ENCODE measurements at regions not wholly inside any gene's neighbourhood (a gene's known extent, or its start where the extent isn't known, plus 50 kb on each side); places are given as distances from the start of the nearest gene placed in this dataset.

- no peak for DNase-seq (ENCODE audit: low read depth)
These were observed 188.4 kb upstream of the VEGFC start for GRCh38 chr4:176981074-176981473.

- no peak for DNase-seq (ENCODE audit: low read depth)
These were observed 188.8 kb upstream of the VEGFC start for GRCh38 chr4:176981551-176981950.

GRCh38 chr4:176988226-176988625 lies 195.5 kb upstream of the VEGFC start:
- no peak for DNase-seq (ENCODE audit: low read depth)

GRCh38 chr4:176989186-176989585 lies 196.5 kb upstream of the VEGFC start:
- no peak for DNase-seq (ENCODE audit: low read depth)

- no peak for DNase-seq (ENCODE audit: low read depth)
These were observed 207.3 kb upstream of the VEGFC start for GRCh38 chr4:176999935-177000543.

- DNase-seq (ENCODE audit: low read depth): no peak
These were observed 208.8 kb upstream of the VEGFC start for GRCh38 chr4:177001271-177002175.

- DNase-seq (ENCODE audit: low read depth): no peak
These were observed 213.0 kb upstream of the VEGFC start for GRCh38 chr4:177005674-177006230.

- DNase-seq (ENCODE audit: low read depth): no peak
These were observed 213.6 kb upstream of the VEGFC start for GRCh38 chr4:177006331-177006730.

GRCh38 chr4:177008071-177008835 lies 215.5 kb upstream of the VEGFC start:
- no peak for DNase-seq (ENCODE audit: low read depth)

GRCh38 chr4:177008836-177009501 lies 216.2 kb upstream of the VEGFC start:
- DNase-seq (ENCODE audit: low read depth): no peak

- no peak for DNase-seq (ENCODE audit: low read depth)
These were observed 217.7 kb upstream of the VEGFC start for GRCh38 chr4:177010418-177010817.

GRCh38 chr4:177012918-177013545 lies 220.3 kb upstream of the VEGFC start:
- no peak for DNase-seq (ENCODE audit: low read depth)

GRCh38 chr4:177016541-177017141 lies 223.9 kb upstream of the VEGFC start:
- no peak for DNase-seq (ENCODE audit: low read depth)

- no peak for DNase-seq (ENCODE audit: low read depth)
These were observed 231.2 kb upstream of the VEGFC start for GRCh38 chr4:177023951-177024350.

- no peak for DNase-seq (ENCODE audit: low read depth)
These were observed 239.6 kb upstream of the VEGFC start for GRCh38 chr4:177032341-177032740.

GRCh38 chr4:177033135-177033534 lies 240.4 kb upstream of the VEGFC start:
- no peak for DNase-seq (ENCODE audit: low read depth)

- DNase-seq (ENCODE audit: low read depth): no peak
These were observed 240.9 kb upstream of the VEGFC start for GRCh38 chr4:177033632-177034031.

- no peak for DNase-seq (ENCODE audit: low read depth)
These were observed 248.6 kb upstream of the VEGFC start for GRCh38 chr4:177041356-177041755.

GRCh38 chr4:177047070-177047850 lies 254.5 kb upstream of the VEGFC start:
- no peak for DNase-seq (ENCODE audit: low read depth)

- no peak for DNase-seq (ENCODE audit: low read depth)
These were observed 255.1 kb upstream of the VEGFC start for GRCh38 chr4:177047851-177048174.
